ENCODE measurements at regions not wholly inside any gene's neighbourhood (a gene's known extent, or its start where the extent isn't known, plus 50 kb on each side); places are given as distances from the start of the nearest gene placed in this dataset. TPM values are rescaled to one million over a fixed set of nuclear protein-coding genes. Genes with fewer than 3 reads are reported as not detected.

- no peaks in the 10 kb centered on the region for H3K4me1 ChIP-seq (ENCODE audit: control insufficient read depth in 1 of 2, insufficient read depth in 2 of 2, low read length in 2 of 2)
- intact Hi-C loops (cut with micrococcal nuclease): no loop called here
- no peak for TF ChIP-seq CTCF (IDR thresholded peaks at IDR 0.05)
- H3K27ac ChIP-seq (ENCODE audit: low read depth in 1 of 2, low read length in 2 of 2): no peak overlapping the region
- Mint-ChIP-seq H3K4me1 (no peaks in the 10 kb centered on the region), H3K27ac (no peak overlapping the region), H3K4me3 (no peak overlapping the region), H3K27me3 (ENCODE audit: low read depth in 3 of 3) (peaks cover 0 to 2% (median 0%) of the 10 kb centered on the region in 3 donors), H3K36me3 (no peaks in the 10 kb centered on the region), H3K9me3 (peaks cover 7 to 23% (median 18%) of the 10 kb centered on the region in 7 donors)
- 100% methylated on average over 2 of the region's 5 CpGs for WGBS (ENCODE audit: insufficient coverage)
- H2AFZ ChIP-seq (ENCODE audit: insufficient read depth, low read depth, low read length, poor library complexity, severe bottlenecking): no peak overlapping the region
- H3K36me3 ChIP-seq (replicated peaks in 1 of 2; ENCODE audit: control insufficient read depth in 1 of 2, insufficient read depth in 2 of 2, low read length in 2 of 2): no peaks in the 10 kb centered on the region
- peaks cover 0 to 15% of the 10 kb centered on the region in 2 donors for H3K9me3 ChIP-seq (replicated peaks in 1 of 2; ENCODE audit: control insufficient read depth in 1 of 2, insufficient read depth in 1 of 2, low read length in 2 of 2)
- no peak overlapping the region for H3K4me2 ChIP-seq (replicated peaks; ENCODE audit: extremely low read depth, low read length, poor library complexity, severe bottlenecking)
- H3K79me2 ChIP-seq (ENCODE audit: insufficient read depth, low read length): no peaks in the 10 kb centered on the region
- no peak overlapping the region for H3K4me3 ChIP-seq (replicated peaks in 1 of 3; ENCODE audit: low read depth in 2 of 3, low read length in 3 of 3)
- no peaks in the 10 kb centered on the region for H3K27me3 ChIP-seq (ENCODE audit: control insufficient read depth in 2 of 2, insufficient read depth in 2 of 2, low read length in 2 of 2)
- H4K20me1 ChIP-seq (ENCODE audit: insufficient read depth, low read length): no peaks in the 10 kb centered on the region
- DNase-seq: no peak
- no peak overlapping the region for H3K9ac ChIP-seq (ENCODE audit: insufficient read depth, low read length, poor library complexity, severe bottlenecking)
Measured at GRCh38 chr5:57124014-57124413, 49.8 kb upstream of the GPBP1 start.

Small RNA genes lying in the stretch of these regions (small RNA-seq; reads per million reads assigned to genes)
- gene AC034244.1 (ENCODE audit: insufficient read length, low read depth): not detected

All from CD14-positive monocyte (primary cell).